Activated CD4-positive, alpha-beta T cell treated with anti-CD3 and anti-CD28 coated beads, Interleukin-2, amount 50 U/mL, for 4 hours (primary cell): ENCODE measurements at regions not wholly inside any gene's neighbourhood (a gene's known extent, or its start where the extent isn't known, plus 50 kb on each side); places are given as distances from the start of the nearest gene placed in this dataset.
"Not testable (repeated sequence)": the region's sequence is repeated elsewhere in the genome, so short reads cannot be mapped to it uniquely, and the experiment has no call there.

Source experiments
- DNase-seq, 2 experiments: peaks; one replicate each; pipeline ENCODE4 v3.0.0-alpha.2; 2020

DNA sequence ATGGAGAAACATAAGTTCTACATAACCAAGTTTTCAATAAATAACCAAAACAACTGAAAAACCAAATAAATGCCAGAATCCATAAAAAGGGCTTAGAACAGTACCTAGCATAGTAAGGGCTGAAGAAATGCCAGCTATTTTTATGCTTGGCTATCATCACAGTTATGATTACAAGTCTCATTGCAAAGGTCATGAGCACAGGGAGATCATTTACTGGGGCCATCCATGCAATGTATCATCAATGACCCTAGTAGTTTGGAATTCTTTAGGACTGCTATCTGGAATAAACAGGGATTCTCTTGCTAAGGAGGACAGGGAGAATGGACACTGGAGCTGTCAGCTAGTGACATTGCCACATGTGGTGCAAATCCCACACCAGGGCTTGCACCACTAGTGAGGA lies 92.5 kb upstream of the NAP1L1 start:
- DNase-seq = no peak

DNA sequence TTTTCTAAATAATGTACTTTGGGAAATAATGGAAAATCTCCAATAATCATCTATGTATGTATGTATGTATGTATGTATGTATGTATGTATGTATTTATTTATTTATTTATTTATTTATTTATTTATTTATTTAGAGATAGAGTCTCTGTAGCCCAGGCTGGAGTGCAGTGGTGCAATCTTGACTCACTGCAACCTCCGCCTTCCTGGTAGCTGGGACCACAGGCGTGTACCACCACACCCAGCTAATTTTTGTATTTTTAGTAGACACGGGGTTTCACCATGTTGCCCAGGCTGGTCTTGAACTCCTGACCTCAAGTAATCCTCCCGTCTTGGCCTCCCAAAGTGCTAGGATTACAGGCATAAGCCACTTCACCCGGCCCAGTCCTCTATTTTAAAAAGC lies 91.5 kb upstream of the NAP1L1 start:
- DNase-seq = not testable (repeated sequence)

DNA sequence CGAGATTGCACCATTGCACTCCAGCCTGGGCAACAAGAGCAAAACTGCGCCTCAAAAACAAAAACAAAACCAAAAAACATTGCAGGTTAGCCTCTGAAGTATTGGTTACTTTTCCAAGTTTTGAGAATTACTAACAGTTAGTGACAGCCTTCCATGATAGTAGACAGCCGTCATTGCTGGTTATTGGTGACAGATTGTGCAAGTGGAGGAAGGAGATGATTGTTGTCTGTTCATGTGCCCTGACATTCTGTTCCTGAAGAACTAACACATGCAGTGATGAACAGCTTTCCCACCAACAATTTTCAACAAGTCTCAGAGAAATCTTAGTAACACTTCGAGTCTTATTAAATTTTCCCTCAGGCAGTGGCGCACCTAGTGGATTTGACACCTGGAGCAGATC lies 89.3 kb upstream of the NAP1L1 start:
- no peak for DNase-seq

DNA sequence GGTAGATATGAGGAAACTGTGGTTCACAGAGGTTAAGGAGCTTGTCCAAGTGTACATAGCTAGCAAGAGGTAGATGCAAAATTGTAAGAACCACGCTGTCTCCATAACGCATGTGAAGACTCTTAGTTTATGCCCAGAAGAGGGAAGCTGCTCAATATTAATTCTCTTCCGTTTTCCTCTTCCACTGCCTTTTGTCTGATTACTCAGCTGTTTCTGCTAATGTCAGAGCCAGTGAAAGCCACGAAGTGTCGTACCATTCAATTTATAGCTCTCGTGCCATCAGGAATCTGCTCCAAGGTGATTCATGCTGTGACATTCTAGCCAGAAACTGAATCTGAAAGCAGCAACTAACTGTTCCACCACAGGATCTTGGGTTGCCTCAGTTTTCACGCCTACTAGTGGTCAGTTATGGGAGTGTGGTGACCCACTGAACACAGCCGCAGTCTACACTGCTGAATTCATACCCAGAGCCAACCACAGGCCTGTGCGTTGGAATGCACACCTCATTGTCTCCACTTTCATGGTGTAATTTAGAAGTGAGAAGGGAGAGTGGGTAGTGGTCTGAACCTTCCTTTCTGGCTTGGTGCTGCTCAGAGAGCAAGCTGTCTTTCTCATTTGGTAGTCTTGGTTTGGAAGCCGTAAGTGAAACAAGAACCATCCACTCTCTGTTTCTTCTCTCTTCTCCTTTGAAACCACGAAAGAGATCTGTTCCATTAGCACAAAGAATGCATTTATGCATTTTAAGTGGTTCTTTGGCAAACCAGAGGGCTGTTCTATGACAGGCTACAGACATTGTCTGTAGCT lies 74.2 kb upstream of the NAP1L1 start:
- DNase-seq = peak; percentile 52 to 54

DNA sequence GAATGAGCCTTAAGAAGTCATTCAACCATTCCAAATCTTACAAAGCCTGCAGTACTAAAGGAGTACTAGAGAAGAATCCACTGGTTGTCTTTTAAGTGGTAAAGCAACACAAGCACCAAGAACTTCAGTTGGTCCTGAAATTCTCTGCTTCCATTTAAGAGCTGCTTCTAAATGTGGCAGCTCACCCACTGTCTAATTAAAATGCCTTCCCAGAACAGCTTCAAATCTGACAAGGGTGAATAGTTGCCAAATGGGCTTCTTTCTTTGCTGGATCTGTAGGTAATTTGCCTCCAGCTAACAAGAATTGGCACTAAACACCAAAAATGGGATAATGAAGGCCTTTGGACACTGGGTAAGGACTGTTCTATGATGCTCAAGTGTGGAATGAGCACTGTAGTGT lies 72.2 kb upstream of the NAP1L1 start:
- no peak for DNase-seq

DNA sequence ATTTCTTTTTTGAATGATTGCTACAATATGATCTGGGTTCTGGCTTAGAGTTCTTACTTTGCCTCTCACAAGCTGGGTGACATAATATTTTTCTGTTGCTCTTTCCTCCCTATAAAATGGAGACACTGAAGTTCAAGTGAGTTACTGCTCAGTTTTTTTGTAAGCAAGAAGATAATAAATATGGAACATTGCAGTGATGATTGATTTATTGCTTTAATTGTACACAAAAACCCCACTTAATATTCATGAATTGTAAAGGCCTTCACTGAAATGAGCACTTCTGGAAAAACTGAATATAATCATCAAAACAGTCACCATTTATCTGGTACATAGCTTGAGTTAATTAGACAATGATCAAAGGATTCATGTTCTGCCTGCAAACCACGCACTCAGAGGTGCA lies 71.8 kb upstream of the NAP1L1 start:
- no peak for DNase-seq

DNA sequence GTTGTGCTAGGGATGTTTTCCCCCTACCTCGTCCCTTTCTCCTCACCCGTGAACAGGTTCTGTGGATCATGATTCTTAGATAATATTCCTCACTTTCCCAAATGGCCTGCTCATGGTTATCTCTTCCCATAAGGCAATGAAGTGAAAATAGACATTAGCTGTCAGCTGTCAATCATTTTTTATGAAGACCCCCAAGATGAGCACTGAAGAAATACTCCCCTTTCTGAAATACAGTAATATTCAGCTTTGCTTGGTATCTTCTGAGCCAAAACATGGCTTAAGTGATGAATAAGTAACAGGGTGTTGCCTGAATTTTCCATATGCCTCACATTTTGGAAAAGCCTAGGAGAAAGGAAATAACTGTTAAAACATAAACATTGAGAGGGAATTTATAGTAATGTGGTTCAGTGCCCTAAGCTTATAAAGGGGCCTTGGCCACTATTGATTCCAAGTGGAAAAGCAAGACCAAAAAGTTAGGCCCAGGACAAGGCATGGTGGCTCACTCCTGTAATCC lies 70.7 kb upstream of the NAP1L1 start:
- DNase-seq = no peak

DNA sequence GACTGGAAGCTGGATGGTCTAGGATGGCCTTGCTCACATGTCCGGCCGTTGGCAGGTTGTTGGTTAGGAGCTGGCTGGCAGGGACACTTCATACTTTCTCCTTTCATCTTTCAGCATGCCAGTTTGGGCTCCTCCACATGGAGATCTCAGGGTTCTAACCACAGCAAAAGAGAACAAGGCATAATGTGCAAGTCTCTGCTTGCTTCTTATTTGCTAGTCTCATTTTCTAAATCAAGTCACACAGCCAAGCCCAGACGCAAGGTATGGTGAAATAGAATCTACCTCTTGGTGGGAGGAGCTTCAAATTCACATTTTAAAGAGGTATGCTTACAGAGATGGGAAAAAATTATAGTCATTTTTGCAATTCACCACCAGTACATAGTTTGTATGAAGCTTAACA lies 69.1 kb upstream of the NAP1L1 start:
- DNase-seq = no peak

DNA sequence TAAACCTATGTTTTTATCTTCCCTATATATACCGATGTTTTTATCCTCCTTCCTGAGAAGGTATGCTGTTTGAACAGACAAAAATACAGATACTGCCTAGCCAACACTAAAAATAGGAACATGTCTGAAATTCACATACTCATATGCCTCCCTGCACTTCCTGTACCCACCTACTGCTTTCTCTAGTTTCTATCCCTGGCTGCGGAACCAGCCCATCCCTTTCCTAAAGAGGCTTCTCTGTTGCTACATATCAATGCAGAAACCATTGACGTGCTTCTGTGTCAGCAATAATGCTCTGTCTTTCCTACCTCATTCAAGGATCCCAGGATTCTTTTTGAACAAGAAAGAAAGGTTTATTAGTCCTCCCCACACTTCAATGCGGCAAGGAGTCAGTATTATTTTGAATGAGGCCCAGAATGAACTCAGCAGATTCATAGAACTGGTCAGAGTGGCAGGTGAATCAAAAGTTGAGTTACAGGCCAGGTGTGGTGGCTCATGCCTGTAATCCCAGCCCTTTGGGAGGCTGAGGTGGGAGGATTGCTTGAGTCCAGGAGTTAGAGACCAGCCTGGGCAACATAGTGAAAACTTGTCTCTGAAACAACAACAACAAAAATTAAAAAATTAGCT lies 67.8 kb upstream of the NAP1L1 start:
- no peak for DNase-seq

DNA sequence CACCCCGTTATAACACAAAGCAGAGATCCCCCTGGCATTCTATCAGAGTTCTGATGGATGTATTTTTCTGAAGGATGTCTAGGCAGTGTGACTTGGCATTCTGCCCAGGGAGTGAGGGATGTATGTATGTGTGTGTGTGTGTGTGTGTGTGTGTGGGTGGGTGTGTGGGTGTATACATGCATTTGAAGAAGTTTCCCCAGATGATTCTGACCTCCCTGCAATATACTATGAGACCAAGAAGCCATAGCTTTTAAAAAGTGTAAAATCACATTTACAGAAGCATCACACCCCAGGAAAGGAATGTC lies 59.7 kb upstream of the NAP1L1 start:
- peak; percentile 51 to 59 for DNase-seq

DNA sequence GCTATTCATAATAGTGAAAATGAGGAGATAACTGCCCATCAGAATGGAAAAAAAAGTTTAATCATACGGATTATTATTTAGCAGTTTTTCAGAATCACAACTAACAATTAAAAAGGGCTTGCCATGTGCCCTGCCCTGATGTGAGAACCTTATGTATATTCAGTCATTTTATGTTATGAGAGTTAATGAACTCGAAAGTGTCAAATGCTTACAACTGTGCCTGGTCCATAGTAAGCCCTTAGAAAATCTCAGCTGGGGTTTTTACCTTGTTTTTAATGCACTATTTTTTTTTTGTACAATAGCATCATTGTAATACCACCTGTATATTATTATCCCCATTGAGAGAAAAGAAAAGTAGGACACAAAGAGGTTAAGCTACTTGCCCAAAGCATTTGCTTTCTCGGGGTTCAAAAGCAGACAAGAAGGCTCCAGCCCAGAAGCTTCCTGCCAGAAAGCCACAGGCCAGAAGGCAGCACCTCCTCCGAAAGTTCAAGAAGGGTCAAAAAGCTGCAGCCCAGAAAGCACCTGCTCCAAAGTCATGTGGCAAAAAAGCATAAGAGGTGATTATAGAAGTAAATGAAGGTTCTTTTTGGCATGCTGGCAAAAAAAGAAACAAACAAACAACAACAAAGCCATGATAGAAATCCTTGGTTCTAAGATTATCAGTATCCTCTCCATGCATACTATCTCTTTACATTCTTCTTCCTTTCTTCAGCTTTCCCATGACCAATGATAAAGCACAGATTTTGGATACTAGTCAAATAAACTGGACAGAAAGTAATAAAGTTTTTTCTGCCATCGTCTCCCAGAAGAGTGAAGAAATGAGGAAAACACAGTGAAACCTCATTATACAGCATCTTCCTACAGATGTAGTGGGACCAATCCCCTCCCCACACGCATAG lies 59.1 kb upstream of the NAP1L1 start:
- no peak for DNase-seq

DNA sequence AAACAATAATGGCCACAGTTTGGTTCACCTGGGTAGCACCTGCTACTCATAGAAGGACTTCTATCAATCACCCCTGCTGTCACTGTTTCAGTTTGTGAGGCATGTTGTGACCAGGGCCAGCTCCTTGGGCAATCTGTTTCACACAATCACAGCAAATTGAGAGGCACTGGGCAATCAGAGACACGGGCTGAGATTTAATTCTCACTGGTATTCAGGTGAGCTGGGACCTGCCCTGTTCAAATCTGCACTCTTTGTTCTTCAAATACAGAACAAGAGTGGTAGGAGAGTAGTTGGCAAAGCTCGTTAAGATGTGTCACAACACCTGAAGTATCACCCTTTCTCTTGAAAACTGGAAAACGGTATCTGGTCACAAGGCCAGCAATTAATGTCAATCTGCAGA lies 57.8 kb upstream of the NAP1L1 start:
- no peak for DNase-seq

DNA sequence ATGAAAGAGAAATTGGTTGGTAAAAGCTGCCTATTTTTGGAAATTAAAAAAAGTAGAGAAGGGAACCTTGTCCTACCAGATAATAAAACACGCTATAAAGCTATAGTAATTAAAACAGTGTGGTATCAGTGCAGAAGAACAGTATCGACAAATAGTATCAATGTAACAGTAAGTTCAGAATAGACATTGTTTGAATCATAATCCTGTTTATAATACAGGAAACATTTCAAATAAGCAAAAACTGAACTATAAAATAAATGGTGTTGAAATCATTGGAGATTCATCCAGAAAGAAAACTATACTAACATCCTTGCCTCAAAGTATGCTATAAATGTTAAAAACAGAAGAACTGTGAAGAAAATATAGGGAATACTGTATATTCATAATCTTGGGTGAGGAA lies 54.2 kb upstream of the NAP1L1 start:
- no peak for DNase-seq

DNA sequence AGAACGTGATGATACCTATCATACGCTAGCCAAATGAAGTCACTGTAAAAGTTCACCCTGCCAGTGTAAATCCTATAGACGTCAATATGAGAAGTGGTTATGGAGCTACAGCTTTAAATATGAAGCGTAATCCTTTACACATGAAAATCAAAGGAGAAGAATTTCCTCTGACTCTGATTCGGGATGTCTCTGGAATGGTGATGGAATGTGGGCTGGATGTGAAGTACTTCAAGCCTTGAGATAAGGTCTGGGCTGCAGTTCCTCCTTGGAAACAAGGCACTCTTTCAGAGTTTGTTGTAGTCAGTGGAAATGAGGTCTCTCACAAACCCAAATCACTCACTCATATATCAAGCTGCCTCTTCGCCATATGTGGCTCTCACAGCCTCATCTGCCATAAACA lies 53.1 kb upstream of the NAP1L1 start:
- no peak for DNase-seq

DNA sequence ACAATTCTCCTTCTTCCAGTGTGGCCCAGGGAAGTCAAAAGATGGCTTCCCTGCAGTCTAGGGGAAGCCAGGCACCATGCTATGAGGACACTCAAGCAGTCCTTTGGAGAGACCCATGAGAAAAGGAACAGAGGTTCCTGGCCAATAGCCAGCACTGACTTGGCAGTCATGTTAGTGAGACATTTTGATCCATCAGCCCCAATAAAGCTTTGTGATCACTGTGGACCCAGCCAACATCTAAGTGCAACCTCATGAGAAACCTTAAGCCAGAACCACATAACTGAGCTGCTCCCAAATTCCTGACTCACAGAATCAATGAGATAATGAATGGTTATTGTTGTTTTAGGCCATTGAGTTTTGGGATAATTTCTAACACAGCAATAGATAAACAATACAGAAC lies 51.0 kb upstream of the NAP1L1 start:
- no peak for DNase-seq
